Neural progenitor cell (in vitro differentiated cells): ENCODE measurements at regions not wholly inside any gene's neighbourhood (a gene's known extent, or its start where the extent isn't known, plus 50 kb on each side); places are given as distances from the start of the nearest gene placed in this dataset.

Experiments used
- DNase-seq: peaks from one replicate; pipeline ENCODE4 v3.0.0-alpha.2; 2016; ENCODE audit warnings: low spot score
- H2AFZ ChIP-seq: fragments of 200-600 bp; sonication (generic); replicated peaks from 2 replicates; pipeline ENCODE4 v1.6.1; 2016; ENCODE audit warnings: antibody characterized with exemption
- H3F3A ChIP-seq: fragments of 200-600 bp; sonication (generic); 2 replicates; pipeline ENCODE4 v1.6.1; 2016; ENCODE audit warnings: antibody characterized with exemption, low read depth
- H3K27ac ChIP-seq: fragments of 200-600 bp; sonication (generic); 2 replicates; pipeline ENCODE4 v1.5.1; 2016; ENCODE audit warnings: mild to moderate bottlenecking
- H3K27me3 ChIP-seq: fragments of 200-600 bp; sonication (generic); 2 replicates; pipeline ENCODE4 v1.6.1; 2016; ENCODE audit warnings: mild to moderate bottlenecking, moderate library complexity
- H3K36me3 ChIP-seq: fragments of 200-600 bp; sonication (generic); 2 replicates; pipeline ENCODE4 v1.5.1; 2016
- H3K4me1 ChIP-seq: fragments of 200-600 bp; sonication (generic); 2 replicates; pipeline ENCODE4 v1.6.1; 2016; ENCODE audit warnings: mixed run types
- H3K4me2 ChIP-seq: fragments of 200-600 bp; sonication (generic); 2 replicates; pipeline ENCODE4 v1.6.1; 2016
- H3K4me3 ChIP-seq: fragments of 200-600 bp; sonication (generic); 2 replicates; pipeline ENCODE4 v1.5.1; 2016
- H3K79me2 ChIP-seq: fragments of 200-600 bp; sonication (generic); 2 replicates; pipeline ENCODE4 v1.6.1; 2016; ENCODE audit warnings: low read depth
- H3K9ac ChIP-seq: fragments of 200-600 bp; sonication (generic); 2 replicates; pipeline ENCODE4 v1.6.1; 2016
- H3K9me3 ChIP-seq: fragments of 200-600 bp; sonication (generic); 2 replicates; pipeline ENCODE4 v1.5.1; 2016; ENCODE audit warnings: low read depth
- H4K20me1 ChIP-seq: fragments of 200-600 bp; sonication (generic); 2 replicates; pipeline ENCODE4 v1.6.1; 2016; ENCODE audit warnings: low read depth
- H3K27ac Mint-ChIP-seq: 3 replicates; pipeline ENCODE4 v1.8.0; 2021; ENCODE audit warnings: mixed read lengths
- H3K27me3 Mint-ChIP-seq: 2 replicates; pipeline ENCODE4 v1.8.0; 2022; ENCODE audit warnings: low read depth, mild to moderate bottlenecking, inconsistent platforms, moderate library complexity, mixed read lengths; ENCODE audit not compliant: insufficient read depth
- H3K36me3 Mint-ChIP-seq: 3 replicates; pipeline ENCODE4 v1.8.0; 2021; ENCODE audit warnings: mixed read lengths
- H3K4me1 Mint-ChIP-seq: 3 replicates; pipeline ENCODE4 v1.8.0; 2021; ENCODE audit warnings: mixed read lengths
- H3K4me3 Mint-ChIP-seq: 3 replicates; pipeline ENCODE4 v1.8.0; 2021; ENCODE audit warnings: mild to moderate bottlenecking, moderate library complexity, mixed read lengths
- H3K9me3 Mint-ChIP-seq: 3 replicates; pipeline ENCODE4 v1.8.0; 2020; ENCODE audit warnings: mixed read lengths
- CTCF ChIP-seq: fragments of 200-600 bp; sonication (generic); IDR thresholded peaks from 2 replicates; pipeline ENCODE4 v1.5.1; 2017; ENCODE audit warnings: antibody characterized with exemption, mild to moderate bottlenecking
- EZH2 ChIP-seq: fragments of 200-600 bp; sonication (generic); IDR thresholded peaks from 2 replicates; pipeline ENCODE4 v1.6.1; 2017; ENCODE audit warnings: antibody characterized with exemption, mild to moderate bottlenecking, moderate library complexity
- EZH2phosphoT487 ChIP-seq: fragments of 200-600 bp; sonication (generic); IDR thresholded peaks from 2 replicates; pipeline ENCODE4 v1.6.1; 2017; ENCODE audit warnings: antibody characterized with exemption

GRCh38 chr20:20953738-20954618, 152.2 kb downstream of the LINC00237 start:
- H3K9me3 ChIP-seq, result no peaks in the 10 kb centered on the region
- H2AFZ ChIP-seq, result no peak overlapping the region
- Mint-ChIP-seq H3K4me3 (no peak overlapping the region), H3K9me3 (peaks cover 2% of the 10 kb centered on the region), H3K4me1 (peaks cover 3% of the 10 kb centered on the region), H3K27ac (no peak overlapping the region), H3K36me3 (no peaks in the 10 kb centered on the region), H3K27me3 (peaks cover 5% of the 10 kb centered on the region)
- no peak overlapping the region for H3K4me3 ChIP-seq
- no peak for TF ChIP-seq EZH2
- TF ChIP-seq EZH2phosphoT487, result no peak
- TF ChIP-seq CTCF, result no peak
- DNase-seq, result no peak
- H3K27me3 ChIP-seq, result no peaks in the 10 kb centered on the region
- peaks cover 7% of the 10 kb centered on the region for H3F3A ChIP-seq
- no peak overlapping the region for H3K4me2 ChIP-seq
- H3K9ac ChIP-seq, result no peak overlapping the region
- no peak overlapping the region for H3K27ac ChIP-seq
- H3K4me1 ChIP-seq, result peaks cover 21% of the 10 kb centered on the region
- no peaks in the 10 kb centered on the region for H3K79me2 ChIP-seq
- no peaks in the 10 kb centered on the region for H4K20me1 ChIP-seq
- H3K36me3 ChIP-seq, result no peaks in the 10 kb centered on the region

- Histone ChIP-seq H3K79me2 (no peaks in the 10 kb centered on the region), H3K4me2 (no peak overlapping the region), H4K20me1 (no peaks in the 10 kb centered on the region), H3K9ac (no peak overlapping the region), H3K27me3 (no peaks in the 10 kb centered on the region), H3K4me1 (peaks cover 11% of the 10 kb centered on the region), H3K27ac (no peak overlapping the region), H3K36me3 (no peaks in the 10 kb centered on the region), H3K4me3 (no peak overlapping the region), H3F3A (no peaks in the 10 kb centered on the region), H2AFZ (no peak overlapping the region), H3K9me3 (no peaks in the 10 kb centered on the region)
- no peak for DNase-seq
- TF ChIP-seq CTCF (no peak), EZH2phosphoT487 (no peak), EZH2 (no peak)
- Mint-ChIP-seq H3K4me1 (no peaks in the 10 kb centered on the region), H3K27me3 (peaks cover 7% of the 10 kb centered on the region), H3K27ac (no peak overlapping the region), H3K4me3 (no peak overlapping the region), H3K36me3 (no peaks in the 10 kb centered on the region), H3K9me3 (peaks cover 10% of the 10 kb centered on the region)
Measured at GRCh38 chr20:20950620-20951019, 155.5 kb downstream of the LINC00237 start.

- Histone ChIP-seq H3K4me2 (no peak overlapping the region), H3K36me3 (no peaks in the 10 kb centered on the region), H3K4me1 (no peaks in the 10 kb centered on the region), H4K20me1 (no peaks in the 10 kb centered on the region), H3K9ac (no peak overlapping the region), H3K4me3 (no peak overlapping the region), H3K27ac (no peak overlapping the region), H3K27me3 (no peaks in the 10 kb centered on the region), H3F3A (no peaks in the 10 kb centered on the region), H3K79me2 (no peaks in the 10 kb centered on the region), H3K9me3 (no peaks in the 10 kb centered on the region), H2AFZ (no peak overlapping the region)
- no peaks in the 10 kb centered on the region for H3K36me3 Mint-ChIP-seq
- H3K4me1 Mint-ChIP-seq, result no peaks in the 10 kb centered on the region
- peaks cover 5% of the 10 kb centered on the region for H3K27me3 Mint-ChIP-seq
- H3K27ac Mint-ChIP-seq, result no peak overlapping the region
- no peak for TF ChIP-seq EZH2phosphoT487
- TF ChIP-seq EZH2, result no peak
- TF ChIP-seq CTCF, result no peak
- H3K4me3 Mint-ChIP-seq, result no peak overlapping the region
- DNase-seq, result no peak
- H3K9me3 Mint-ChIP-seq, result peaks cover 10% of the 10 kb centered on the region
Measured at GRCh38 chr20:20946122-20946759, 159.9 kb downstream of the LINC00237 start.
